GM12892 (cell line): ENCODE measurements at regions not wholly inside any gene's neighbourhood (a gene's known extent, or its start where the extent isn't known, plus 50 kb on each side); places are given as distances from the start of the nearest gene placed in this dataset.

Source experiments
- POLR2A ChIP-seq: IDR thresholded peaks from 2 replicates; pipeline ENCODE4 v1.6.1; 2011; ENCODE audit warnings: low read depth, low read length, control low read depth
- POLR2AphosphoS5 ChIP-seq: IDR thresholded peaks from 2 replicates; pipeline ENCODE4 v1.6.1; 2011; ENCODE audit warnings: low read depth, low read length, control low read depth
- TAF1 ChIP-seq: IDR thresholded peaks from 2 replicates; pipeline ENCODE4 v1.6.1; 2011; ENCODE audit warnings: low read depth, mild to moderate bottlenecking, control low read depth, low read length, borderline replicate concordance

DNA sequence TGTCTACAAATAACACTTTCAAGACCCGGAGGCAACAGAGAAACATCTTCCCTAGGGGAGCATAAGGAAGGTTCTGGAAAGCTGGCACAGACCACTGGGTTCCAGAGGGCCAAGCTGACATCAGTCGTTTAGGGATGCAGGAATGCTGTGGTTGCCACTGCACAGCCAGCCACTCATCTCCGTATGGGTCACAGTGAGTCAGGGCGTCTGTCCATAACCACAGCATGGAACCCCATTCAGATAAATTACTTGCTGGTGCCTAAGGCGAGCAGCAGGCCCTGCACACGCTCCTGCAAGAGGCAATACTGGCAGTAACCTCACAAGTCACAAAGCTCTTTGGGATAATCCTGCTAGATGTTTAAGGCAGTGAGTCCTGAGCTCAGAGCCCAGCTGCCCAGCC is 140.9 kb upstream of the UBL3 start:
- no peak for TF ChIP-seq TAF1
- TF ChIP-seq POLR2A = no peak
- TF ChIP-seq POLR2AphosphoS5 = no peak
